GM12872 (cell line): ENCODE measurements at regions not wholly inside any gene's neighbourhood (a gene's known extent, or its start where the extent isn't known, plus 50 kb on each side); places are given as distances from the start of the nearest gene placed in this dataset.

Experiments used
- TF ChIP-seq, protein P1 (sequence below): IDR thresholded peaks from 3 replicates; pipeline ENCODE4 v1.5.1; 2011; ENCODE audit warnings: low read depth, mild to moderate bottlenecking, low read length, moderate library complexity; ENCODE audit not compliant: insufficient read depth

DNA sequence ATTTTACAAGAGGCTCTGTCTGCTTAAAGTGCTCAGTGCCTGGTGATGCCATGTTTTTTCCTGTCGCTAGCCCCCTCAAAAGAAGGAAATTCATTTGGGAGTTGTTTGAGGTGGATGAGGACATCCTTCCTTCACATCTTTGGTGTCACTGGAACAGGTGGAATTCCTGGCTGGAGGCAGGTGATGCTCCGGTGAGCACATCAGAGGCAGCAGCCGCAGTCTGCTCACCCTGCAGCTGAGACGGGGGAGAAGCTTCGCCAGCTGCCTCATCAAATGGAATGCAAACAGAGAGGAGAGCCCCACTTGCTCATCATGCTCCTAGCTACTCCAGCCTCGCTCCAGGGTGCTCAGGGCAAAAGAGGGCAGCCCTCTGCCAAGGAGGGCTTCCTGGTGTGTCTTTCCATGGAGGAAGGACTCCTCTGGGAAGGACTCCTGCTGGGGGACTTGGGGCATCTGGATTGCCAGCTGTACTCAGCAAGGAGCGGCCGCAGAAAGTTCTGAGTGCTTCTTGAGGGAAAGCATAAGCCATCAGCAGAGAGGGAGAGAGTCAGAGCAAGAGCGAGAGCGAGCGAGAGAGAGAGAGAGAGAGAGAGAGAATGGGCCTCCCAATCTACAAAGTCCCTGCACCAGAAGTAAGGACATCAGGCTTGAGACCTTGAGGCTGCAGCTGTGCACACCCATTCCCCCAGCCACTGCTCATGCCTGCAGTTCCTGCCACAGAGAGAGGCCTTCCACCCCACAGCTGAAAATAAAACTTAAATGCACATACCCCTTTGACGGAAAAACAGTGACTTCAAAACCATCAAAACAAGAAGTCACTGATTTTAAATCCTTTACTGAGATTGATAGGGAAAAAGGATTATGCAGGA is 74.3 kb upstream of the UBL3 start:
- TF ChIP-seq, protein P1, sequence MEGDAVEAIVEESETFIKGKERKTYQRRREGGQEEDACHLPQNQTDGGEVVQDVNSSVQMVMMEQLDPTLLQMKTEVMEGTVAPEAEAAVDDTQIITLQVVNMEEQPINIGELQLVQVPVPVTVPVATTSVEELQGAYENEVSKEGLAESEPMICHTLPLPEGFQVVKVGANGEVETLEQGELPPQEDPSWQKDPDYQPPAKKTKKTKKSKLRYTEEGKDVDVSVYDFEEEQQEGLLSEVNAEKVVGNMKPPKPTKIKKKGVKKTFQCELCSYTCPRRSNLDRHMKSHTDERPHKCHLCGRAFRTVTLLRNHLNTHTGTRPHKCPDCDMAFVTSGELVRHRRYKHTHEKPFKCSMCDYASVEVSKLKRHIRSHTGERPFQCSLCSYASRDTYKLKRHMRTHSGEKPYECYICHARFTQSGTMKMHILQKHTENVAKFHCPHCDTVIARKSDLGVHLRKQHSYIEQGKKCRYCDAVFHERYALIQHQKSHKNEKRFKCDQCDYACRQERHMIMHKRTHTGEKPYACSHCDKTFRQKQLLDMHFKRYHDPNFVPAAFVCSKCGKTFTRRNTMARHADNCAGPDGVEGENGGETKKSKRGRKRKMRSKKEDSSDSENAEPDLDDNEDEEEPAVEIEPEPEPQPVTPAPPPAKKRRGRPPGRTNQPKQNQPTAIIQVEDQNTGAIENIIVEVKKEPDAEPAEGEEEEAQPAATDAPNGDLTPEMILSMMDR, result no peak

DNA sequence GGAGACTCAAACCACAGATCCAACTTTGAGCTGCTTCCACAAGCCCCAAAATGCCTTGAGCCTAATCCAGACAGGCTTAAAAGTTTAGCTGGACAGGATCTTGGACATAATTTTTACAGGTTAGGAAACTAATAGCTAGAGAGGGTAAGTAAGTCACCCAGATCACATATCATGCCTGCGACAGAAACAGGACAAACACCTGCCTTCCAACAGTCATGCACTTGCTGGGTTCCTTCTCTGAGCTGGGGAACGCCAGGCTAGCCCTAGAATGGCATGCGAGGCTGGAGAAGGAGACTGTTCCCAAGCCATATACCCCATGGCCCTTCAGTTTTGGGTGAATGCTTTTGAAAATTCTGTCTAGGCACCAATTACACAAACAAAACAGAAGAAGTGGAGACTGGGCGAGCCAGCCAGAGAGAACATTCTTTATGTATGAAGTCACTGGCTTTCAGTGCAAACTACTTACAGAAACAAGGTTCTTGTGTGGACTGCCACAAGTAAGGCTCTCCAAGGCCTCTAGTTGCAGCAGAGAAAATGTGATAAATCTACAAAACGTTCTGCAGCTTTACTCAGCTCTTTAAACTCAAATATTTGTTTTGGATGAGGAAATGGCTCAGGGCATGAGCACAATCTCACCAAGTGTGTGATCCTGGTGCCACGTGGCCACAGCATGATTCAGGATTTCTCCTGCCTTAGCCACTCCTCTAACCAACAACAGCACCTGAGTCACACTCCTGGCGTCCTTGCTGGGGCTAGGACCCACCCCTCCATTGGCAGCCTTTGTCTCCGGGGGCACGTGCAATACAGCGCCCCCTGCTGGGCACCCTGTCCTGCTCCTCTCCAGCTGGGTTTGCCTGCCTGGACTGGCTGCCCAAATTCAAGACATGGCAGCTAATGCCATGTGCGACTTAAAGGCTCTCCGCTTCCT is 73.4 kb upstream of the UBL3 start:
- TF ChIP-seq, protein P1, result peak; percentile 94

DNA sequence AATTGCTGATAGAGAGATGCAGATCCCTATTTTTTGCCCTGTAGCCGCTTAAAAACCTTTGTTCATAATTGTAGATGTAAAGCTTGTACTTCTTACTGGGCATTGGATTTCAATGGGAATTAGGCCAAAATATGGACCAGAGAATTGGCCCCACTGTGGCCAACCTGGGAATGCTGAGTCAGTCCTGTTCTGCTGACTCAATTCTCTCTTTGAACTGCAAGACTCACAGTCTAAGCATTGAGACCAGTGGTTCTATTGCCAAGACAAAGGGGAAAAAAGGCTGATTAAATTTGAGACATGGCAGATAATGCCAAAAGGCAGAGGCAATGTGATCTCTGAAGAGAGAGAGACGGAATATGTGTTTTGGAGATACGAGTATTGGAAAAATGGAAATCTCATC is 72.5 kb upstream of the UBL3 start:
- TF ChIP-seq, protein P1, result no peak

DNA sequence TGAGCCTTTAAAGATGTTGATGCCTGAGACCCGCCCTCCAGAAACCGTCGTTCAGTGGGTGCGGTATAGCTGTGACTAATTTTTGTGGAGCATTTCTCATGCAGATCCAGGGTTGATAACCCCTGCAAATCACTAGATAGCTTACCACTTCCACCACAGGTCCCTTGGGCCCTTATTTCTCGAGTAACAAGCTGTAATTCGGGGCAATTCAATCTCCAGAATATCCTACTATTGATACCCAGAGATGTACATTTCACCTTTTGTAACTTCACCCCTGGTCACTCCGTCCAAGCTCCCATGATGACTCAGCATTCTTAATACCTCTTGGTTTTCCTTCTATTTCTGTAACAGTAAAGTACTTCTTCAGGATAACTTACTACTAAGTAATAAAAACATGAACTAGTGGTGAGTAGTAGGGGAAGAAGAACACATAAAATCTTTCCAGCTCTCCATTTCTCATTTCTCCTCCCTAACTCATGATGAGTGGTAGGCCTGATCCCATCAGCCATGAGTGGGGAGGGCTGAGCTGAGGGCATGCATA is 71.9 kb upstream of the UBL3 start:
- TF ChIP-seq, protein P1, result no peak

DNA sequence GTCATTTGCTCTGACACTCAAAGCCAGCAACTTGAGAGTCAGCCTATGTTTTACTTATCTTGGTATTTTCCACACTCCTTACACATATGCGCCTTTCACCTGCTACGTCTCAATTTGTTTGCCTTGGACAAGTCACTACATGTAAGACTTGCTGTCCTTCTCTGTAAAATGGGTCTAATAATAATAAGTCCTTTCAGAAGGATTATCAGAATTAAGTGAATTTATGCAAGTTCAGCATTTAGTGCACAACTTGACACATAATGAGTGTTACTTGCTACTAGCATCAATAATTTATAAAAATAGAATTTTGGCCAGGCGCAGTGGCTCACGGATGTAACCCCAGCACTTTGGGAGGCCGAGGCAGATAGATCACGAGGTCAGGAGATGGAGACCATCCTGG is 71.1 kb upstream of the UBL3 start:
- TF ChIP-seq, protein P1, result no peak

DNA sequence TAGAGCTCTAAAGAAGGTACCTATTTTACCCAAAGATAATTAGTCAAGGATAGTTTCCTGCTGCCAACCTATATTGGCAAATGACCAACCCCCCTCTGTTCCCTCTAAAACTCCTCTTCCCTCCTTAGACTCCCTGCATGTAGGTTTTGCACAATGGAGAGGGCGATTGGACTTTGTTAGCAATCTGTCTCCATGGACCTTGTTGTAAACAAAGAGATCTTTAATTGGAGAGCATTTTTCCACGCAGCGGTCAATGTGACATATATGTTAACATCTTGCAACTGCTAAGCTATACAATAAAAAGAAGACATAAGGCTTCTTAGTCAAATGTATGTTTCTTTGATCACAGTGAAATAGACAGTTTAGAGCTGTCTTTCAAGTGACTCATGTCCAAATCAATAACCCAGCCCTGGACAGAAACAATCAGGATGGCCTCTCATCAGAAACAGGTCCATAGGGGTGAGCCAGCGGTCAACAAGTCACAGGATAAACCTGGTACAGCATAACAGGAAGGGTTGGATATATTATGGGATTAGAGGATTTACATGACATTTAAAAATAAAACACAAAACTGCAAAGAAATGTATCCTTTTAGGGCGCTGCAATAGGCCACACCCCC is 69.7 kb upstream of the UBL3 start:
- TF ChIP-seq, protein P1, result no peak
